Trophoblast cell (in vitro differentiated cells and primary cell): ENCODE measurements at regions not wholly inside any gene's neighbourhood (a gene's known extent, or its start where the extent isn't known, plus 50 kb on each side); places are given as distances from the start of the nearest gene placed in this dataset.

Source experiments
- DNase-seq, 2 donors: peaks; one replicate each; pipeline ENCODE4 v3.0.0-alpha.2; 2016
- H2AFZ ChIP-seq: 2 replicates; pipeline ENCODE4 v1.6.1; 2013; ENCODE audit warnings: low read length, moderate library complexity, mild to moderate bottlenecking; ENCODE audit not compliant: insufficient read depth, poor library complexity
- H2AK5ac ChIP-seq: 2 replicates; pipeline ENCODE4 v1.6.1; 2013; ENCODE audit warnings: mild to moderate bottlenecking, low read length
- H2BK120ac ChIP-seq: 2 replicates; pipeline ENCODE4 v1.6.1; 2013; ENCODE audit warnings: low read length, mild to moderate bottlenecking, moderate library complexity; ENCODE audit not compliant: insufficient read depth, poor library complexity
- H2BK12ac ChIP-seq: 2 replicates; pipeline ENCODE4 v1.6.1; 2013; ENCODE audit warnings: mild to moderate bottlenecking, low read length, moderate library complexity
- H2BK5ac ChIP-seq: 2 replicates; pipeline ENCODE4 v1.6.1; 2013; ENCODE audit warnings: low read length, low read depth, moderate library complexity, mild to moderate bottlenecking; ENCODE audit not compliant: poor library complexity
- H3K14ac ChIP-seq: 2 replicates; pipeline ENCODE4 v1.6.1; 2013; ENCODE audit warnings: mild to moderate bottlenecking, low read length
- H3K18ac ChIP-seq: 2 replicates; pipeline ENCODE4 v1.6.1; 2013; ENCODE audit warnings: mild to moderate bottlenecking, low read length
- H3K23ac ChIP-seq: 2 replicates; pipeline ENCODE4 v1.6.1; 2013; ENCODE audit warnings: low read length
- H3K27ac ChIP-seq: 2 replicates; pipeline ENCODE4 v1.5.1; 2013; ENCODE audit warnings: low read depth, mild to moderate bottlenecking, inconsistent platforms, low read length, moderate library complexity
- H3K27me3 ChIP-seq: 2 replicates; pipeline ENCODE4 v1.6.1; 2013; ENCODE audit warnings: inconsistent platforms, mild to moderate bottlenecking, low read length, moderate library complexity; ENCODE audit not compliant: insufficient read depth
- H3K36me3 ChIP-seq, 2 experiments: 1 replicate in 1 of 2; 2 replicates in 1 of 2; pipeline ENCODE4 v1.6.1; 2013; ENCODE audit warnings: low read length in 2 of 2, mild to moderate bottlenecking in 2 of 2, moderate library complexity in 1 of 2; ENCODE audit not compliant: insufficient read depth in 2 of 2, control insufficient read depth in 1 of 2
- H3K4ac ChIP-seq: 2 replicates; pipeline ENCODE4 v1.6.1; 2013; ENCODE audit warnings: low read depth, mild to moderate bottlenecking, low read length, moderate library complexity
- H3K4me1 ChIP-seq, 2 experiments: 1 replicate in 1 of 2; 2 replicates in 1 of 2; pipeline ENCODE4 v1.6.1; 2013; ENCODE audit warnings: low read length in 2 of 2, mild to moderate bottlenecking in 2 of 2, moderate library complexity in 1 of 2; ENCODE audit not compliant: insufficient read depth in 2 of 2, control insufficient read depth in 1 of 2
- H3K4me2 ChIP-seq: 2 replicates; pipeline ENCODE4 v1.6.1; 2013; ENCODE audit warnings: inconsistent platforms, mild to moderate bottlenecking, low read length, moderate library complexity
- H3K4me3 ChIP-seq: 2 replicates; pipeline ENCODE4 v1.5.1; 2013; ENCODE audit warnings: mild to moderate bottlenecking, low read depth, low read length, inconsistent platforms
- H3K79me1 ChIP-seq: one replicate; pipeline ENCODE4 v1.6.1; 2013; ENCODE audit warnings: low read length
- H3K79me2 ChIP-seq: 2 replicates; pipeline ENCODE4 v1.6.1; 2013; ENCODE audit warnings: low read length, mild to moderate bottlenecking; ENCODE audit not compliant: control insufficient read depth, insufficient read depth, poor library complexity
- H3K9ac ChIP-seq: 2 replicates; pipeline ENCODE4 v1.6.1; 2013; ENCODE audit warnings: mild to moderate bottlenecking, low read length
- H3K9me3 ChIP-seq: 2 replicates; pipeline ENCODE4 v1.6.1; 2013; ENCODE audit warnings: low read depth, mild to moderate bottlenecking, control low read depth, inconsistent platforms, low read length; ENCODE audit not compliant: insufficient read depth
- H4K12ac ChIP-seq: 2 replicates; pipeline ENCODE4 v1.6.1; 2013; ENCODE audit warnings: low read depth, mild to moderate bottlenecking, low read length, moderate library complexity
- H4K8ac ChIP-seq: 2 replicates; pipeline ENCODE4 v1.6.1; 2013; ENCODE audit warnings: low read depth, mild to moderate bottlenecking, low read length, moderate library complexity
- H4K91ac ChIP-seq: one replicate; pipeline ENCODE4 v1.6.1; 2013; ENCODE audit warnings: low read depth, mild to moderate bottlenecking, low read length, moderate library complexity
- WGBS: extraction: QIAGEN DNeasy Blood & Tissue Kit; methylation state at CpG from one replicate; pipeline ENCODE4 v1.1.7; 2013; ENCODE audit warnings: missing lambda C conversion rate; ENCODE audit not compliant: insufficient read length, insufficient coverage; ENCODE audit errors: extremely low coverage; 5-methylcytosine and 5-hydroxymethylcytosine counted together

DNA sequence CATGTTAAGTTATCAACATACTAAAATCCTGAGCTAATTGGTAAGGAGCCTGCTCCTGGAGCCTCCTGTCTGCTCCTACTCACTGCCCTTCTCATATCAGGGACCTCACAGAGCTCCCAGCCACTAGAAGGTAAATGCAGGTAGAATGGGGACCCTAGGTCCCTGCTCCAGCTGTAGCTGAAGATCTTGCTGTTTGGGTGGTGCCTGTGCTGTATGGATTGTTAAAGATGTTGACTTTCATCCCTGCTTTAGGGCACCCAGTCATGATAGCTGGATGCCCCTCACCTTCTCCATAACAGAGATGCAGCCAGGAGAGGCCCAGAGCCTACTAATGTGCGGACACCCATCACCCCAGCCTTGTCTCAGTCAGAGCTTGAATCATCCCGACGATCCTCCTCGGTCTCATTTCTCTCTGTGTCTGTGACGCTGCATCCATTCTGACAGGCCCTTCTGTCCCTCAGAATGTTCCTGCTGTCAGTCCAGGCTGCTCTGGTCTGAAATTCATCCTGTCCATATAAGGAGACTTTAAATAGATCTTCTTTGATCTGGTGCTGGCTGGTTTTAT, 341.7 kb upstream of the GATB start:
- Histone ChIP-seq H3K9ac (no peak overlapping the region), H3K18ac (no peak overlapping the region), H3K79me1 (no peaks in the 10 kb centered on the region), H3K4ac (no peak overlapping the region), H3K14ac (no peak overlapping the region), H2AK5ac (no peak overlapping the region), H2BK12ac (no peak overlapping the region), H2BK120ac (no peak overlapping the region), H3K4me1 (peaks cover 7 to 16% of the 10 kb centered on the region in 2 experiments), H3K9me3 (no peaks in the 10 kb centered on the region), H3K23ac (no peak overlapping the region), H3K27ac (no peak overlapping the region), H3K27me3 (no peaks in the 10 kb centered on the region), H3K36me3 (no peaks in the 10 kb centered on the region), H4K91ac (peak overlapping the region; percentile 21), H3K4me2 (no peak overlapping the region), H2BK5ac (no peak overlapping the region), H3K79me2 (peaks cover 4% of the 10 kb centered on the region), H2AFZ (no peak overlapping the region), H4K8ac (no peak overlapping the region), H3K4me3 (no peak overlapping the region), H4K12ac (no peak overlapping the region)
- WGBS, result no CpG with 5 or more reads among the region's 5 CpGs
- no peak for DNase-seq

DNA sequence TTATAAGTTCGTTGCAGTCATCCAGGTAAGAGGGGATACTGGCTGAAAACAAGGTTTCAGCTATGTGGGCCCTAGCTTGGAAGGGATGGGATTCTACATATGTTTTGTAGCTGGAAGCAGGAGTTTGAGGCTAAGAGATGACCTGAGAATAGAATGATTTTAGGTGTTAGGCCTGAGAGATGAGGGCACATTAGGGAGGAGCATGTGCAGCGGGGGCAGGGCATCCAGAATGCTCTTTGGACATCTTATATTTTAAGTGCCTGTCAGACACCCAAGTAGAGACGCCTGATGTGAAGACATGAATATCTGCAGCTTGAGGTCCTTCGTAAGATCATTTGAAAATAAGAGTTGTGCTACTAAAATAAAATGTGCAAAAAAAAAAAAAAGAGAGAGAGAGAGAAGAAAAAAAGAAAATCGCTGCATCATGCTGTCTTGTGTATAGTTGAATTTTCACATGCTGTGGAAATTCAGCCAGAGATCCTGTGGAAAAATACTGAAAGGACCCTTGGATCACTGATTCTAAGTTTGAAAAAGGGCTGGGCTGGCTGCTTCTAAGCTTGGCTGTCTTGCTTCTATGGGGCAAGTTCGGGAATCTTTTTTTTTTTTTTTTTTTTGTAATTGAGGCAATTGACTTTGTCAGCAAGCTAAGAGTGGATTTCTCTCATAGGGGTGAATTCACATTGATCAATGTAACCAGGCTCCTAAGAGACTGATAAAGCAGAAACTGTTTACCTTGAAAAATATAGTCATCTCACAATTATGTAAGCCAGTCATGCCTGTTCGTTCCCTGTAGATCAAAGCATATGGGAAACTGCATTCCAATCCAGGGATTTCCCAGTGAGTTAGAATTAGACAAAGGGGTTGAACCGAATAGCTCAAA, 341.0 kb upstream of the GATB start:
- Histone ChIP-seq H3K27ac (no peak overlapping the region), H2AK5ac (no peak overlapping the region), H3K4me2 (no peak overlapping the region), H2BK5ac (no peak overlapping the region), H3K36me3 (no peaks in the 10 kb centered on the region), H2BK12ac (no peak overlapping the region), H2AFZ (no peak overlapping the region), H4K12ac (no peak overlapping the region), H3K4ac (no peak overlapping the region), H3K4me1 (peaks cover 7 to 16% of the 10 kb centered on the region in 2 experiments), H3K9ac (no peak overlapping the region), H3K79me1 (no peaks in the 10 kb centered on the region), H3K4me3 (no peak overlapping the region), H3K18ac (no peak overlapping the region), H3K27me3 (no peaks in the 10 kb centered on the region), H4K8ac (no peak overlapping the region), H3K79me2 (peaks cover 4% of the 10 kb centered on the region), H3K9me3 (no peaks in the 10 kb centered on the region), H3K23ac (no peak overlapping the region), H2BK120ac (no peak overlapping the region), H4K91ac (no peak overlapping the region), H3K14ac (no peak overlapping the region)
- peak; percentile 64 to 91 for DNase-seq
- WGBS, result no CpG with 5 or more reads among the region's 8 CpGs

DNA sequence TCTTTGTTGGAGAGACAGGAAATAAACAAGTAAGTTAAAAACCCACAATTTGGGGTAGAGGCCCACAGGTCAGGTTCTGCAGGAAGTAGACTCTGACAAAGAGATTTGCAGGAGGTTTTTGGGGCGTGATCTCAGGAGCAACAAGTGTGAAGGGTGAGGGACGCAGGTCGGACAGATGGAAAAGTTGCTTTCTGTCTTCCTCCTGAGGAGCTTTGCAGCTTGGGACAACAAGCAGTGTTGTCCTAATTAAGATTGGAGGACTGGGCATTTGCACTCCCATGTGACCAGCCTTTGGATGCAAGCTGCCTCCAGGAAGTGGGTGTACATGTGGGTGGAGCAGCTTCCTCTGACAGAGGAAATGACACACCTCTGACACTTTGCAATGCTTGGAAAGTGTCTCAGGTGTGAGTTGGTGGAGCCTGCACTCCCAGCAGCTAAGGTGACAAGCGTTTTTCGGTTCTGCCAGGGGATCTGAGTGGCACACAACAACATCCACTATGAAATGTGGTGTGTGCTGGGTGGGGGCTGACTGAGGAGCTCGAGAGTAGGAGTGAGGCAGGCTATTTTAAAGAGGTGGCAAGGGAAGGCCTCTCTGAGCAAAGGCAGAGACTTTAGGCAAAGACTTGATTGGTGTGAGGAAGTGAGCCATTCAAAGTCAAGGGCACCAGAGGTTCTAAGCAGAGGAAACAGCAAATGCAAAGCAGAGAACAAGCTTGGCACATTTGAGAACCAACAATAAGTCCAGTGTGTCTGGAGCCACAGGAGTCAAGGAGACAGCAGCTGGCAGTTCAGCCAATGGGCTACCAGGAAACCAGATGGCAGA, 339.8 kb upstream of the GATB start:
- no CpG with 5 or more reads among the region's 6 CpGs for WGBS
- Histone ChIP-seq H3K4me1 (peaks cover 5 to 14% of the 10 kb centered on the region in 2 experiments), H3K27me3 (no peaks in the 10 kb centered on the region), H3K36me3 (no peaks in the 10 kb centered on the region), H3K79me2 (peaks cover 4% of the 10 kb centered on the region), H3K14ac (no peak overlapping the region), H3K4ac (no peak overlapping the region), H4K12ac (no peak overlapping the region), H3K18ac (no peak overlapping the region), H2BK12ac (peak overlapping the region; percentile 23), H4K8ac (no peak overlapping the region), H3K79me1 (no peaks in the 10 kb centered on the region), H3K9me3 (no peaks in the 10 kb centered on the region), H4K91ac (no peak overlapping the region), H2BK5ac (no peak overlapping the region), H3K4me3 (no peak overlapping the region), H3K23ac (no peak overlapping the region), H2AFZ (no peak overlapping the region), H3K4me2 (no peak overlapping the region), H3K9ac (no peak overlapping the region), H2AK5ac (peak overlapping the region; percentile 28), H2BK120ac (no peak overlapping the region), H3K27ac (no peak overlapping the region)
- DNase-seq, result no peak

DNA sequence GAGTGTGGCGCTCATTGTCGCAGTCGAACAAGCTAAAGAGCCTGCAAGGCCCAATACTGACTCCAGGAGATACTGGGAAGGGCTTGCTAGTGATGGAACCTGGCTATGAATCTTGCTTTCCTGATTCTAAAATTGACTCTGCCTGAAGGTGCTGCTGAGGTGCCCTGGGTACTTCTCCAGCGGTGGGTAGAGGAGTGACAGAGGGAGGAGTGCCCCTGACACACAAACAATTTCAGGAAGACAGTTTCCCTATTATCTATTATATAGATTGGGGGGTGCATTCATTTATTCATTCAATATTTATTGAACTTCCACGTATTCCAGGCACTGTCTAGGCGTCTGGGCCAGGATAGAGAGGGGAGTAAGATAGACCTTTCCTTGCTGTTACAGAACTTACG, 339.2 kb upstream of the GATB start:
- peaks cover 5 to 14% of the 10 kb centered on the region in 2 experiments for H3K4me1 ChIP-seq

More for the DNA sequence above, 339.2 kb upstream of the GATB start:
- no peak overlapping the region for H2BK120ac ChIP-seq
- no peaks in the 10 kb centered on the region for H3K79me1 ChIP-seq
- H2AFZ ChIP-seq, result no peak overlapping the region
- no peak overlapping the region for H4K12ac ChIP-seq
- H4K91ac ChIP-seq, result no peak overlapping the region
- H3K23ac ChIP-seq, result no peak overlapping the region
- no peak overlapping the region for H4K8ac ChIP-seq
- no peaks in the 10 kb centered on the region for H3K36me3 ChIP-seq
- no CpG with 5 or more reads among the region's 7 CpGs for WGBS
- H2BK12ac ChIP-seq, result no peak overlapping the region
- DNase-seq, result no peak
- H2BK5ac ChIP-seq, result no peak overlapping the region
- H3K27ac ChIP-seq, result no peak overlapping the region
- H2AK5ac ChIP-seq, result no peak overlapping the region
- no peak overlapping the region for H3K18ac ChIP-seq
- H3K14ac ChIP-seq, result no peak overlapping the region
- H3K9ac ChIP-seq, result no peak overlapping the region
- no peaks in the 10 kb centered on the region for H3K27me3 ChIP-seq
- peaks cover 4% of the 10 kb centered on the region for H3K79me2 ChIP-seq
- H3K4me2 ChIP-seq, result no peak overlapping the region
- H3K9me3 ChIP-seq, result no peaks in the 10 kb centered on the region
- H3K4ac ChIP-seq, result no peak overlapping the region
- H3K4me3 ChIP-seq, result no peak overlapping the region
